ENCODE measurements at regions not wholly inside any gene's neighbourhood (a gene's known extent, or its start where the extent isn't known, plus 50 kb on each side); places are given as distances from the start of the nearest gene placed in this dataset.

DNA sequence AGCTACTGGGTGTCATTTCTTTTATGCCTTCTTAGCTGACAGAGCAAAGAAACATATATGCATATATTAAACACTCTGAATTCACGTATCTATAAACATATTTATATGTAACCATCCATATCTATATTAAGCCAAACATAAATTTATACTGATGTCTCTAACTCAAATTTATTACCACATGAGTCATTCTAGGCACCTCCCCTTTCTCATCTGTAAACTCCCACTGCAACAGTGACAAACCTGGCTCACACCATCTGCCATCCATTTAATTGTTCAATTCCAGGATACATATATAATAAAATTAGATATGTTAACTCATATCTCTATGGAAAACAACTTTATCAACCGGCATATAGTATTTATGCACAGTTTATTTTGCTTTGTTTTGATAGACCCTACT lies 722.3 kb downstream of the SORCS1 start:
- TF ChIP-seq RFX5 (IDR thresholded peaks at IDR 0.05; ENCODE audit: borderline replicate concordance, low read depth, low read length) (no peak), CTCF (IDR thresholded peaks at IDR 0.05; ENCODE audit: control extremely low read depth in 1 of 3, insufficient read depth in 1 of 3, low read depth in 1 of 3, low read length in 3 of 3) (no peak), CREB1 (IDR thresholded peaks at IDR 0.05) (no peak), EGR1 (IDR thresholded peaks at IDR 0.05; ENCODE audit: borderline replicate concordance, low read depth, low read length) (no peak), HDAC6 (IDR thresholded peaks at IDR 0.05; ENCODE audit: low read depth, low read length) (no peak), POLR2A (IDR thresholded peaks at IDR 0.05; ENCODE audit: control extremely low read depth in 1 of 2, low read depth in 2 of 2, low read length in 2 of 2) (no peak), PHF8 (conservative IDR thresholded peaks at IDR 0.05; ENCODE audit: low read depth, low read length) (no peak), RXRA (IDR thresholded peaks at IDR 0.05; ENCODE audit: insufficient read depth, low read depth, low read length) (no peak), ZNF274 (IDR thresholded peaks at IDR 0.05; ENCODE audit: borderline replicate concordance, extremely low read depth, low read length) (no peak), EZH2 (IDR thresholded peaks at IDR 0.05; ENCODE audit: low read depth, low read length, severe bottlenecking) (no peak), GABPA (IDR thresholded peaks at IDR 0.05; ENCODE audit: borderline replicate concordance, insufficient read depth, low read length) (no peak)
